22Rv1 (cell line): ENCODE measurements at regions not wholly inside any gene's neighbourhood (a gene's known extent, or its start where the extent isn't known, plus 50 kb on each side); places are given as distances from the start of the nearest gene placed in this dataset.

Experiments used
- H3K27ac ChIP-seq: fragments of 450-650 bp; 2 replicates; pipeline ENCODE4 v1.5.1; 2017
- ZFX ChIP-seq: fragments of 450-650 bp; IDR thresholded peaks from 2 replicates; pipeline ENCODE4 v1.6.1; 2017; ENCODE audit warnings: antibody characterized with exemption, borderline replicate concordance
- TF ChIP-seq, protein P1 (sequence below): fragments of 450-650 bp; IDR thresholded peaks from 2 replicates; pipeline ENCODE4 v1.5.1; 2017; ENCODE audit warnings: mild to moderate bottlenecking

DNA sequence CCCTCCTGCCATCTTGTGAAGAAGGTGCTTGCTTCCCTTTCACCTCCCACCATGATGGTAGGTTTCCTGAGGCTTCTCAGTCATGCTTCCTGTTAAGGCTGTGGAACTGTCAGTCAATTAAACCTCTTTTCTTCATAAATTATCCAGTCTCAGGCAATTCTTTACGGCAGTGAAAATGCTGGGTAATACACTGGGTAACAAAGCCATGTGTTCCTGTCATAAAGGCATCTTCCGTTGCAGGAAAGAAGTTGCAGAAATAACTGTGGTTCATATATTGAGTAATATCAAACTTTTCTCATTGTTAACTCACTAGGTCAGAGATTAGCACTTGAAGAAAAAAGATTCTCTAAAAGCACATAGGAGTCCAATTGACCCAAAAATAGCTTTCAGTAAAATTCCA is 163.9 kb upstream of the HNMT start:
- H3K27ac ChIP-seq: no peak overlapping the region
- TF ChIP-seq ZFX: no peak
- TF ChIP-seq, protein P1, sequence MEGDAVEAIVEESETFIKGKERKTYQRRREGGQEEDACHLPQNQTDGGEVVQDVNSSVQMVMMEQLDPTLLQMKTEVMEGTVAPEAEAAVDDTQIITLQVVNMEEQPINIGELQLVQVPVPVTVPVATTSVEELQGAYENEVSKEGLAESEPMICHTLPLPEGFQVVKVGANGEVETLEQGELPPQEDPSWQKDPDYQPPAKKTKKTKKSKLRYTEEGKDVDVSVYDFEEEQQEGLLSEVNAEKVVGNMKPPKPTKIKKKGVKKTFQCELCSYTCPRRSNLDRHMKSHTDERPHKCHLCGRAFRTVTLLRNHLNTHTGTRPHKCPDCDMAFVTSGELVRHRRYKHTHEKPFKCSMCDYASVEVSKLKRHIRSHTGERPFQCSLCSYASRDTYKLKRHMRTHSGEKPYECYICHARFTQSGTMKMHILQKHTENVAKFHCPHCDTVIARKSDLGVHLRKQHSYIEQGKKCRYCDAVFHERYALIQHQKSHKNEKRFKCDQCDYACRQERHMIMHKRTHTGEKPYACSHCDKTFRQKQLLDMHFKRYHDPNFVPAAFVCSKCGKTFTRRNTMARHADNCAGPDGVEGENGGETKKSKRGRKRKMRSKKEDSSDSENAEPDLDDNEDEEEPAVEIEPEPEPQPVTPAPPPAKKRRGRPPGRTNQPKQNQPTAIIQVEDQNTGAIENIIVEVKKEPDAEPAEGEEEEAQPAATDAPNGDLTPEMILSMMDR: no peak

DNA sequence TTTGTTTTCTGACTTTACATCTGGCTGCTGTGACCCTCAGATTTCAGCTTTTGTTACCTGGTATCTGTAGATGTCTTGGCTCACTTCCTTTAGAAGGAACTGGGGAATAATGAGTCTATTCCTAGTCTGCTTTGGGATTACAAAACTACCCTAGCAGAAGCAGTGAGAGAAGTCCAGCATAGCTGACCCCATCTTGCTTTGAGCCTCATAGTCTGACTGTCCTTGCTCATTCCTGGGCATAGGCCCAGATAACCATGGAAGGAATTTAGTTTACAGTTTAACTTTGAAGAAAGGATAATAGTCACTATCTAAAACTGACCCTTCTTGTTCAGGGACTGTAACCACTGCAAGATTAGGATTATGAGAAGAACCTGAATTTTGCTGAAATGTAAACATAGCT is 163.0 kb upstream of the HNMT start:
- no peak overlapping the region for H3K27ac ChIP-seq
- no peak for TF ChIP-seq ZFX
- TF ChIP-seq, protein P1: no peak

DNA sequence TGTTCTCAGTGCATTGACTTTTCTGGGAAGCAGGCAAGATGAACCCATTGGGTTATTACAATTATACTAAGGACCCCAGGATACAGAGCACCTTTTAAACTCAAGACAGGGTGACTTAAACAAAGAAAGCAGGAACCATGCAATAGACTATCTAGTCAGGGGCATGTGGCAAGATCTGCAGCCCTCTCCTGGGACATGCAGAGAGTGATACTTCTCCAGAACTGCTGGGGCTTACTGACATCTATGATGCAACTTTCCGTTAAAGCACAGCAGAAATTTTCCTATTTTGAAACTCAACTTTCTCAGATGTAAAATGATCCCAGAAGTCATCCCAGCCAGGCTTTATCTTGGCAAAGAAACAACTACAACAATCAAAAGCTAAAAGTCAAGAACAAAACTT is 162.2 kb upstream of the HNMT start:
- no peak overlapping the region for H3K27ac ChIP-seq
- no peak for TF ChIP-seq ZFX
- TF ChIP-seq, protein P1: no peak

DNA sequence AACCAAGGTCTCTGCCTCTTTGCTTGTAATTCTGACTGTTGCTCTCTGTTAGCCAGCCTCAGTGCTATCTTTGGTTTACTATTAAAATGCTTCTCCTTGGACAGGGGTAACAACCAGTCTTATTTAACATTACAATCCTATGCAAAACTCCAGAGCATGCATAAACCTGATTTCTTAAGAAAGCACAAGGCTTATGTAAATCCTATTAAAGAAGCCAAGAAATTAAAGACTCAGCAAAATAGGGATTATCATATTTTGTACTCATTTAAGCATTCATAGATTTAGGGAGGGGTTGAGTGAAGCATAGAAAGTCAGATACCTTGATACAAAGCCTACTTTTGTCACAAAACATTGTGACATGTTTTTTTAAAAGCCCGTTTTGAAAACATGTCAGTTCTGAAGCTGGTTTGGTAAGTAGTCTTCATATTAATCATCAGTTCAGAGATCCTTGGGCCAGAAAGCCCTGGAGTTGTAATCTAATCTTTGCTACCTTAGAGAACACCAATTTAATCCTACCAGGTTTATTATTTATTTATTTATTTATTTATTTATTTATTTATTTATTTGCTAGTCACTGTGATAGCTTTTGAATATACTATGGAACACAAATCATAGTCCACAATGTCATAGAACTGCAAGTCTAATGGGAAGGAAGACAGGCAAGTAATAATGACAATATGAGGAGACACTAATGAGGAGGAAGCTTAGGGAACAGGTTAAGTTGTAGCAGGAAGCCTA is 158.0 kb upstream of the HNMT start:
- no peak for TF ChIP-seq ZFX
- TF ChIP-seq, protein P1: no peak

DNA sequence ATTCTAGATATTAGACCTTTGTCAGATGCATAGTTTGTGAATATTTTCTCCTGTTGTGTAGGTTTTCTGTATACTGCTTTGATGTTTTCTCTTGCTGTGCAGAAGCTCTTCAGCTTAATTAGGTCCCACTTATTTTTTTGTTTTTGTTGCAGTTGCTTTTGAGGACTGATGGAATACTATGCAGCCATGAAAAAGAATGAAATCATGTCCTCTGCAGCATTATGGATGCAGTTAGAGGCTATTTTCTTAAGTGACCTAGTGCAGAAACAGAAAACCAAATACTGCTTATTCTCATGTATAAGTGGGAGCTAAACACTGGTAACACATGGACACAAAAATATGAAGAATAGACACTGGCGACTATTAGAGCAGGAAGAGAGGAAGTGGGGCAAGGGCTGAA is 155.0 kb upstream of the HNMT start:
- no peak overlapping the region for H3K27ac ChIP-seq
- TF ChIP-seq, protein P1: no peak
- no peak for TF ChIP-seq ZFX

More for the DNA sequence above, 158.0 kb upstream of the HNMT start:
- H3K27ac ChIP-seq: no peak overlapping the region

DNA sequence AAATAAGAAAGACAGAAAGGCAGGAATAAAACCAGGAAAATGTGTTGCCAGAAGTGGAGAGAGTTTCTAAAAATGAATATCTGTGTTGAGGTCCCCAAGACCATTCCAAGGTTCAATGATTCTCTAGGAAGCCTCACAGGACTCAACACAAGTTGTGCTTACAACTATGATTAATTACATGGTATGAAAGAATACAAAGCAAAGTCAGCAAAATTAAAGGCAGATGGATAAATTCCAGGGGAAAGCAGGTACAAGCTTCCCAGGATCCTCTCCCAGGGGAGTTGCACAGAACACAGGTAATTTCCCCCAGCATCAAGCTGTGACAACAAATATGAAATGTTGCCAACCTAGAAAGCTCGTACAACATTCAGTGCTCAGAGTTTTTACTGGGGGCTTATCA is 154.4 kb upstream of the HNMT start:
- TF ChIP-seq, protein P1: no peak
- no peak for TF ChIP-seq ZFX
- H3K27ac ChIP-seq: no peak overlapping the region

DNA sequence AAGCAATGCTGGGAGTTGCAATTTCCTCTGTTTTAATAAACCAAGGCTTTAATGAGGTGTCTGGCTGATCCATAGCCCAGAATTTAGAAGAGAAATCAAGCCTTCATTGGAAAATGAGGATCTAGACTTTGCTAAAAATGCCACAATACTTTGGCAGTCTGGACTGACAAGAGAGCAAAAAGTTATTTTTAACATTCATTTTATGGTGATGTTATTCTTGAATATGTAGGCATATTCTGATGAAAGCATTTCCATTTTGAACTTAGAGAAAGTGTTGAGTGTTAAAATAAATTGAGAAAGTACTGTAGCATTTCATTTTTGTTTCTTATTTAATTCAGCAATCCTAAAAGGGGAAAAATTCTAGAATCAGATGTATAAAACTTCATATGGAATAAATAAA is 151.8 kb upstream of the HNMT start:
- TF ChIP-seq, protein P1: no peak
- no peak for TF ChIP-seq ZFX
- H3K27ac ChIP-seq: no peak overlapping the region
